Breast epithelium (tissue), 3 donors: ENCODE measurements at regions not wholly inside any gene's neighbourhood (a gene's known extent, or its start where the extent isn't known, plus 50 kb on each side); places are given as distances from the start of the nearest gene placed in this dataset.

ENCODE experiments used
- CTCF ChIP-seq, 3 donors: fragments of 450-650 bp; IDR thresholded peaks; one replicate each; pipeline ENCODE4 v1.5.1; 2016 to 2017; ENCODE audit warnings: antibody characterized with exemption in 3 of 3, mild to moderate bottlenecking in 3 of 3, moderate library complexity in 3 of 3
- POLR2A ChIP-seq: fragments of 450-650 bp; IDR thresholded peaks from one replicate; pipeline ENCODE4 v1.6.1; 2016; ENCODE audit warnings: antibody characterized with exemption, mild to moderate bottlenecking, moderate library complexity
- POLR2AphosphoS5 ChIP-seq, 3 donors: sonication (generic); formaldehyde crosslinking; IDR thresholded peaks; one replicate each; pipeline ENCODE4 v1.6.1; 2017; ENCODE audit warnings: antibody characterized with exemption in 3 of 3

GRCh38 chr22:49210606-49211005, 617.1 kb downstream of the BRD1 start:
- no peak for TF ChIP-seq CTCF (IDR thresholded peaks at IDR 0.05)
- TF ChIP-seq POLR2A, result no peak
- TF ChIP-seq POLR2AphosphoS5 (IDR thresholded peaks at IDR 0.05), result no peak
